ENCODE measurements at regions not wholly inside any gene's neighbourhood (a gene's known extent, or its start where the extent isn't known, plus 50 kb on each side); places are given as distances from the start of the nearest gene placed in this dataset.
A peak's percentile ranks its signal among the peaks of the same experiment; 100 is the strongest.

DNA sequence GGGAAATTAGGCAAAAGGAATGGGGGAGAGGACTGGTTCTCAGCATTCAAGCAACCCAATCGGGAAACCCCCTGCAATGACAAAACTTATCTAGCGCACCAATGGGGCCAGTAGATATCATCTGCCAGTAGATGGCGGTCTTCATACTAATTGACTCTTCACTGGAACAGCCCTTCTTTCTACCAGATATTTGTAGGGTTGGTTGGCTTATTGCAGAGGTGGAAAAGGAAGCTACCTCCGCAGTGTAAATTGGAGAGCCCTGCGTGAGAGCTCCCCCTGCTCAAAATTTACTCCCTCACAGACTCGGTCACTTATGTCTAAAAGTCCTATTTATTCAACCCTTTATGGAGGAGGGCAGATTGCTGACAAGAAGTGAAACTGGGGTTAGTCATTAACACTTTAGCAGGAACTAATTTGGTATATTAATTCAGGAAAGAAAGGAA, 166.1 kb upstream of the CCND2 start:
- H3K27me3 Mint-ChIP-seq (ENCODE audit: insufficient read depth, low read depth, poor library complexity): peaks cover 2% of the 10 kb centered on the region
- Histone ChIP-seq H2AFZ (no peak overlapping the region), H3K4me3 (no peak overlapping the region), H3K27me3 (ENCODE audit: insufficient read depth) (no peaks in the 10 kb centered on the region), H4K20me1 (replicated peaks; ENCODE audit: insufficient read depth) (no peaks in the 10 kb centered on the region), H3K36me3 (ENCODE audit: insufficient read depth) (no peaks in the 10 kb centered on the region), H3K4me1 (ENCODE audit: insufficient read depth) (no peaks in the 10 kb centered on the region), H3K9me2 (ENCODE audit: insufficient read depth) (no peaks in the 10 kb centered on the region), H3K4me2 (no peak overlapping the region), H3K27ac (ENCODE audit: low read depth) (no peak overlapping the region), H3F3A (replicated peaks; ENCODE audit: low read depth) (no peaks in the 10 kb centered on the region), H3K79me2 (replicated peaks; ENCODE audit: insufficient read depth) (no peaks in the 10 kb centered on the region)
- peak; percentile 94 for DNase-seq (ENCODE audit: low spot score)
- ATAC-seq: peak; percentile 96
- H3K36me3 Mint-ChIP-seq (ENCODE audit: low read depth): no peaks in the 10 kb centered on the region
- H3K4me1 Mint-ChIP-seq: peaks cover 9% of the 10 kb centered on the region; the same call in 2 of the 3 replicates
- TF ChIP-seq POLR2AphosphoS5 (IDR thresholded peaks at IDR 0.05; ENCODE audit: low read depth): no peak
- TF ChIP-seq, protein P1, sequence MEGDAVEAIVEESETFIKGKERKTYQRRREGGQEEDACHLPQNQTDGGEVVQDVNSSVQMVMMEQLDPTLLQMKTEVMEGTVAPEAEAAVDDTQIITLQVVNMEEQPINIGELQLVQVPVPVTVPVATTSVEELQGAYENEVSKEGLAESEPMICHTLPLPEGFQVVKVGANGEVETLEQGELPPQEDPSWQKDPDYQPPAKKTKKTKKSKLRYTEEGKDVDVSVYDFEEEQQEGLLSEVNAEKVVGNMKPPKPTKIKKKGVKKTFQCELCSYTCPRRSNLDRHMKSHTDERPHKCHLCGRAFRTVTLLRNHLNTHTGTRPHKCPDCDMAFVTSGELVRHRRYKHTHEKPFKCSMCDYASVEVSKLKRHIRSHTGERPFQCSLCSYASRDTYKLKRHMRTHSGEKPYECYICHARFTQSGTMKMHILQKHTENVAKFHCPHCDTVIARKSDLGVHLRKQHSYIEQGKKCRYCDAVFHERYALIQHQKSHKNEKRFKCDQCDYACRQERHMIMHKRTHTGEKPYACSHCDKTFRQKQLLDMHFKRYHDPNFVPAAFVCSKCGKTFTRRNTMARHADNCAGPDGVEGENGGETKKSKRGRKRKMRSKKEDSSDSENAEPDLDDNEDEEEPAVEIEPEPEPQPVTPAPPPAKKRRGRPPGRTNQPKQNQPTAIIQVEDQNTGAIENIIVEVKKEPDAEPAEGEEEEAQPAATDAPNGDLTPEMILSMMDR (conservative IDR thresholded peaks at IDR 0.05; ENCODE audit: low read depth in 2 of 2): peak; percentile 87 to 91
- TF ChIP-seq NANOG (IDR thresholded peaks at IDR 0.05; ENCODE audit: borderline replicate concordance): 0 out of 2 replicates have a peak, but pooled peaks have one; percentile 14
- TF ChIP-seq EZH2phosphoT487 (IDR thresholded peaks at IDR 0.05; ENCODE audit: unreplicated experiment): no peak
- no peak for TF ChIP-seq JUNB (IDR thresholded peaks at IDR 0.05; ENCODE audit: unreplicated experiment)
- TF ChIP-seq, protein P2, sequence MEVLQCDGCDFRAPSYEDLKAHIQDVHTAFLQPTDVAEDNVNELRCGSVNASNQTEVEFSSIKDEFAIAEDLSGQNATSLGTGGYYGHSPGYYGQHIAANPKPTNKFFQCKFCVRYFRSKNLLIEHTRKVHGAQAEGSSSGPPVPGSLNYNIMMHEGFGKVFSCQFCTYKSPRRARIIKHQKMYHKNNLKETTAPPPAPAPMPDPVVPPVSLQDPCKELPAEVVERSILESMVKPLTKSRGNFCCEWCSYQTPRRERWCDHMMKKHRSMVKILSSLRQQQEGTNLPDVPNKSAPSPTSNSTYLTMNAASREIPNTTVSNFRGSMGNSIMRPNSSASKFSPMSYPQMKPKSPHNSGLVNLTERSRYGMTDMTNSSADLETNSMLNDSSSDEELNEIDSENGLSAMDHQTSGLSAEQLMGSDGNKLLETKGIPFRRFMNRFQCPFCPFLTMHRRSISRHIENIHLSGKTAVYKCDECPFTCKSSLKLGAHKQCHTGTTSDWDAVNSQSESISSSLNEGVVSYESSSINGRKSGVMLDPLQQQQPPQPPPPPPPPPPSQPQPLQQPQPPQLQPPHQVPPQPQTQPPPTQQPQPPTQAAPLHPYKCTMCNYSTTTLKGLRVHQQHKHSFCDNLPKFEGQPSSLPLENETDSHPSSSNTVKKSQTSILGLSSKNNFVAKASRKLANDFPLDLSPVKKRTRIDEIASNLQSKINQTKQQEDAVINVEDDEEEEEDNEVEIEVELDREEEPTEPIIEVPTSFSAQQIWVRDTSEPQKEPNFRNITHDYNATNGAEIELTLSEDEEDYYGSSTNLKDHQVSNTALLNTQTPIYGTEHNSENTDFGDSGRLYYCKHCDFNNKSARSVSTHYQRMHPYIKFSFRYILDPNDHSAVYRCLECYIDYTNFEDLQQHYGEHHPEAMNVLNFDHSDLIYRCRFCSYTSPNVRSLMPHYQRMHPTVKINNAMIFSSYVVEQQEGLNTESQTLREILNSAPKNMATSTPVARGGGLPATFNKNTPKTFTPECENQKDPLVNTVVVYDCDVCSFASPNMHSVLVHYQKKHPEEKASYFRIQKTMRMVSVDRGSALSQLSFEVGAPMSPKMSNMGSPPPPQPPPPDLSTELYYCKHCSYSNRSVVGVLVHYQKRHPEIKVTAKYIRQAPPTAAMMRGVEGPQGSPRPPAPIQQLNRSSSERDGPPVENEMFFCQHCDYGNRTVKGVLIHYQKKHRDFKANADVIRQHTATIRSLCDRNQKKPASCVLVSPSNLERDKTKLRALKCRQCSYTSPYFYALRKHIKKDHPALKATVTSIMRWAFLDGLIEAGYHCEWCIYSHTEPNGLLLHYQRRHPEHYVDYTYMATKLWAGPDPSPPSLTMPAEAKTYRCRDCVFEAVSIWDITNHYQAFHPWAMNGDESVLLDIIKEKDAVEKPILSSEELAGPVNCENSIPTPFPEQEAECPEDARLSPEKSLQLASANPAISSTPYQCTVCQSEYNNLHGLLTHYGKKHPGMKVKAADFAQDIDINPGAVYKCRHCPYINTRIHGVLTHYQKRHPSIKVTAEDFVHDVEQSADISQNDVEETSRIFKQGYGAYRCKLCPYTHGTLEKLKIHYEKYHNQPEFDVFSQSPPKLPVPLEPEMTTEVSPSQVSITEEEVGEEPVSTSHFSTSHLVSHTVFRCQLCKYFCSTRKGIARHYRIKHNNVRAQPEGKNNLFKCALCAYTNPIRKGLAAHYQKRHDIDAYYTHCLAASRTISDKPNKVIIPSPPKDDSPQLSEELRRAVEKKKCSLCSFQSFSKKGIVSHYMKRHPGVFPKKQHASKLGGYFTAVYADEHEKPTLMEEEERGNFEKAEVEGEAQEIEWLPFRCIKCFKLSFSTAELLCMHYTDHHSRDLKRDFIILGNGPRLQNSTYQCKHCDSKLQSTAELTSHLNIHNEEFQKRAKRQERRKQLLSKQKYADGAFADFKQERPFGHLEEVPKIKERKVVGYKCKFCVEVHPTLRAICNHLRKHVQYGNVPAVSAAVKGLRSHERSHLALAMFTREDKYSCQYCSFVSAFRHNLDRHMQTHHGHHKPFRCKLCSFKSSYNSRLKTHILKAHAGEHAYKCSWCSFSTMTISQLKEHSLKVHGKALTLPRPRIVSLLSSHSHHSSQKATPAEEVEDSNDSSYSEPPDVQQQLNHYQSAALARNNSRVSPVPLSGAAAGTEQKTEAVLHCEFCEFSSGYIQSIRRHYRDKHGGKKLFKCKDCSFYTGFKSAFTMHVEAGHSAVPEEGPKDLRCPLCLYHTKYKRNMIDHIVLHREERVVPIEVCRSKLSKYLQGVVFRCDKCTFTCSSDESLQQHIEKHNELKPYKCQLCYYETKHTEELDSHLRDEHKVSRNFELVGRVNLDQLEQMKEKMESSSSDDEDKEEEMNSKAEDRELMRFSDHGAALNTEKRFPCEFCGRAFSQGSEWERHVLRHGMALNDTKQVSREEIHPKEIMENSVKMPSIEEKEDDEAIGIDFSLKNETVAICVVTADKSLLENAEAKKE (CRISPR knock-in tag; IDR thresholded peaks at IDR 0.05): no peak
- TF ChIP-seq ZNF114 (CRISPR knock-in tag; IDR thresholded peaks at IDR 0.05): no peak
- no peak for TF ChIP-seq ZNF331 (CRISPR knock-in tag; IDR thresholded peaks at IDR 0.05; ENCODE audit: low read depth)
- no peak for TF ChIP-seq EZH2 (IDR thresholded peaks at IDR 0.05; ENCODE audit: low read depth, unreplicated experiment)
- TF ChIP-seq CREB1 (CRISPR knock-in tag; IDR thresholded peaks at IDR 0.05; ENCODE audit: low read depth): no peak
- TF ChIP-seq, protein P3, sequence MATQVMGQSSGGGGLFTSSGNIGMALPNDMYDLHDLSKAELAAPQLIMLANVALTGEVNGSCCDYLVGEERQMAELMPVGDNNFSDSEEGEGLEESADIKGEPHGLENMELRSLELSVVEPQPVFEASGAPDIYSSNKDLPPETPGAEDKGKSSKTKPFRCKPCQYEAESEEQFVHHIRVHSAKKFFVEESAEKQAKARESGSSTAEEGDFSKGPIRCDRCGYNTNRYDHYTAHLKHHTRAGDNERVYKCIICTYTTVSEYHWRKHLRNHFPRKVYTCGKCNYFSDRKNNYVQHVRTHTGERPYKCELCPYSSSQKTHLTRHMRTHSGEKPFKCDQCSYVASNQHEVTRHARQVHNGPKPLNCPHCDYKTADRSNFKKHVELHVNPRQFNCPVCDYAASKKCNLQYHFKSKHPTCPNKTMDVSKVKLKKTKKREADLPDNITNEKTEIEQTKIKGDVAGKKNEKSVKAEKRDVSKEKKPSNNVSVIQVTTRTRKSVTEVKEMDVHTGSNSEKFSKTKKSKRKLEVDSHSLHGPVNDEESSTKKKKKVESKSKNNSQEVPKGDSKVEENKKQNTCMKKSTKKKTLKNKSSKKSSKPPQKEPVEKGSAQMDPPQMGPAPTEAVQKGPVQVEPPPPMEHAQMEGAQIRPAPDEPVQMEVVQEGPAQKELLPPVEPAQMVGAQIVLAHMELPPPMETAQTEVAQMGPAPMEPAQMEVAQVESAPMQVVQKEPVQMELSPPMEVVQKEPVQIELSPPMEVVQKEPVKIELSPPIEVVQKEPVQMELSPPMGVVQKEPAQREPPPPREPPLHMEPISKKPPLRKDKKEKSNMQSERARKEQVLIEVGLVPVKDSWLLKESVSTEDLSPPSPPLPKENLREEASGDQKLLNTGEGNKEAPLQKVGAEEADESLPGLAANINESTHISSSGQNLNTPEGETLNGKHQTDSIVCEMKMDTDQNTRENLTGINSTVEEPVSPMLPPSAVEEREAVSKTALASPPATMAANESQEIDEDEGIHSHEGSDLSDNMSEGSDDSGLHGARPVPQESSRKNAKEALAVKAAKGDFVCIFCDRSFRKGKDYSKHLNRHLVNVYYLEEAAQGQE (IDR thresholded peaks at IDR 0.05; ENCODE audit: unreplicated experiment): no peak
- TF ChIP-seq, protein P4, sequence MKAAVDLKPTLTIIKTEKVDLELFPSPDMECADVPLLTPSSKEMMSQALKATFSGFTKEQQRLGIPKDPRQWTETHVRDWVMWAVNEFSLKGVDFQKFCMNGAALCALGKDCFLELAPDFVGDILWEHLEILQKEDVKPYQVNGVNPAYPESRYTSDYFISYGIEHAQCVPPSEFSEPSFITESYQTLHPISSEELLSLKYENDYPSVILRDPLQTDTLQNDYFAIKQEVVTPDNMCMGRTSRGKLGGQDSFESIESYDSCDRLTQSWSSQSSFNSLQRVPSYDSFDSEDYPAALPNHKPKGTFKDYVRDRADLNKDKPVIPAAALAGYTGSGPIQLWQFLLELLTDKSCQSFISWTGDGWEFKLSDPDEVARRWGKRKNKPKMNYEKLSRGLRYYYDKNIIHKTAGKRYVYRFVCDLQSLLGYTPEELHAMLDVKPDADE (IDR thresholded peaks at IDR 0.05): no peak
- TF ChIP-seq STAT1 (IDR thresholded peaks at IDR 0.05; ENCODE audit: unreplicated experiment): no peak
- H3K9me3 Mint-ChIP-seq: no peaks in the 10 kb centered on the region
- no peak overlapping the region for H3K4me3 Mint-ChIP-seq
- no peak overlapping the region for H3K27ac Mint-ChIP-seq

Measured in GM23338 (cell line).